ENCODE measurements at regions not wholly inside any gene's neighbourhood (a gene's known extent, or its start where the extent isn't known, plus 50 kb on each side); places are given as distances from the start of the nearest gene placed in this dataset.

DNA sequence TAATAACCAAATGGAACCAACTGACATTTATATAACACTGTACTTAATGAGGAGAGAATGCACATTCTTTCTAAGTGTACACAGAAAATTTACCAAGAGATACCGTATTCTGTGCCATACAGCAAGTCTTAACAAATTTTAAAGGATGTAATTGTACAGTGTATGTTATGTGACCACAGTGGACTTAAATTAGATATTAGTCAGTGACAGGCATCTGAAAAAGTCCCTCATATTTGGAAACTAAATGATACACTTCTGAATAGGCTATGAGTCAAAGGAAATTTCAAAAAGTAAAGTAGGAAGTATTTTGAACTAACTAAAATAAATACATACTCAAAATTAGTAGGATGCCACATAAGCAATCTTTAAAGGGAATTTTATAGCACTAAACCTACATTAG, 59.6 kb upstream of the P3H2 start:
- no peak for TF ChIP-seq EZH2 (IDR thresholded peaks at IDR 0.05)
- TF ChIP-seq POLR2AphosphoS5 (IDR thresholded peaks at IDR 0.05; ENCODE audit: borderline replicate concordance, low read depth, low read length), result no peak

All from SK-N-MC (cell line).